ENCODE measurements at regions not wholly inside any gene's neighbourhood (a gene's known extent, or its start where the extent isn't known, plus 50 kb on each side); places are given as distances from the start of the nearest gene placed in this dataset.

DNA sequence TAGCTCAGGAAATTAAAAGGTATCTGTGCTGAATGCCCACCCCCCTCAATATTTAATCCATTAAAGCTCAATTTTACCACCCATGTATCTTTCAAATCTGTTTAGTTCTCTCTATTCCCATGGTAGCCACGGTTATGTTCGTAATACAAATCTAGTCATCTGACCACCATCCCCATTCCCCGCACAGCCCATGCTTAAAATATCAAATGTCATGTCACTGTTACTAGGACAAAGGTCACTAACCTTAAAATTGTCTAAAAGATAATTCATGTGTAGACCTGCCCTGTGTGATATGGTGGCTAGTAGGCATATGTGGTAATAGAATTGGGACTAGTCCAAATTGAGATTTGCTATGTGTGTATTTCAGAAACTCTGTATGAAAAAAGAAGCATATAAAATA lies 728.5 kb upstream of the B3GALT2 start:
- no peak for DNase-seq
- intact Hi-C loops (cut with DNase I), result no loop called here
- H3K36me3 ChIP-seq, result no peaks in the 10 kb centered on the region

DNA sequence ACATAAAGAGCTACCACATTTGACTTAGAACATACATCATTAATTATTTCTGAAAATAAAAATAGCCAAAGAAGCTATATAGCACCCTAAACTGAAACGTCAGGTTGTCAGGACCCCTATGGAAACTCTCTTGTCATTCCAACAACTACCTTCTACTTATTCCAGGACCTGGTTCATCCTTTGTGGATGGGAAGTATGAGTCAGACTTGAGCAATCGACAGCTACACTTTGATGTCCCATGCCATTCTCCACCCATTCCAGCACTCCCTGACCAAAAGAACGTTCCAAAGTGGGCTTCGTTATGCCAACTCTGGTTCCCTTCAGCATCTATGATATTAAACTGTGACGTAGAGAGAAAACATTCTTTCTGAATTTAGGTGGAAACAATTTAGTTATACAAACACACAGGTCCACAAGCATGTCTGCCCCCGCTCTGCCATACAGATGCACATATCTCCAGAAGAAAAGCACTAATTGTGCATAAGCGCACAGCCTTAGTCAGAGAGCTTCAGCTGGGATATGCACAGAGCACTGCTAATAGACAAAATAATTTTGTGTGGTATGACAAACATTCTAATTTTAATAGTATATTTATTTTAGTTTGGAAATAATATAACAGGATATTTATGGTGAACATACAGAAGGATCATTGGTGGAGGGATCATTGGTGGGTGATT lies 723.1 kb upstream of the B3GALT2 start:
- intact Hi-C loops (cut with DNase I), result no loop called here

More for the DNA sequence above, 728.5 kb upstream of the B3GALT2 start:
- Histone ChIP-seq H3K27ac (no peak overlapping the region), H3K27me3 (no peaks in the 10 kb centered on the region), H3K4me1 (no peaks in the 10 kb centered on the region), H3K9me3 (no peaks in the 10 kb centered on the region), H3K4me3 (replicated peaks in 1 of 3) (no peak overlapping the region)
- 92% methylated on average over 3 of the region's 3 CpGs for WGBS, 2 donors
- no peak for TF ChIP-seq POLR2A (IDR thresholded peaks at IDR 0.05)
- TF ChIP-seq, protein P1, sequence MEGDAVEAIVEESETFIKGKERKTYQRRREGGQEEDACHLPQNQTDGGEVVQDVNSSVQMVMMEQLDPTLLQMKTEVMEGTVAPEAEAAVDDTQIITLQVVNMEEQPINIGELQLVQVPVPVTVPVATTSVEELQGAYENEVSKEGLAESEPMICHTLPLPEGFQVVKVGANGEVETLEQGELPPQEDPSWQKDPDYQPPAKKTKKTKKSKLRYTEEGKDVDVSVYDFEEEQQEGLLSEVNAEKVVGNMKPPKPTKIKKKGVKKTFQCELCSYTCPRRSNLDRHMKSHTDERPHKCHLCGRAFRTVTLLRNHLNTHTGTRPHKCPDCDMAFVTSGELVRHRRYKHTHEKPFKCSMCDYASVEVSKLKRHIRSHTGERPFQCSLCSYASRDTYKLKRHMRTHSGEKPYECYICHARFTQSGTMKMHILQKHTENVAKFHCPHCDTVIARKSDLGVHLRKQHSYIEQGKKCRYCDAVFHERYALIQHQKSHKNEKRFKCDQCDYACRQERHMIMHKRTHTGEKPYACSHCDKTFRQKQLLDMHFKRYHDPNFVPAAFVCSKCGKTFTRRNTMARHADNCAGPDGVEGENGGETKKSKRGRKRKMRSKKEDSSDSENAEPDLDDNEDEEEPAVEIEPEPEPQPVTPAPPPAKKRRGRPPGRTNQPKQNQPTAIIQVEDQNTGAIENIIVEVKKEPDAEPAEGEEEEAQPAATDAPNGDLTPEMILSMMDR (IDR thresholded peaks at IDR 0.05), result no peak

DNA sequence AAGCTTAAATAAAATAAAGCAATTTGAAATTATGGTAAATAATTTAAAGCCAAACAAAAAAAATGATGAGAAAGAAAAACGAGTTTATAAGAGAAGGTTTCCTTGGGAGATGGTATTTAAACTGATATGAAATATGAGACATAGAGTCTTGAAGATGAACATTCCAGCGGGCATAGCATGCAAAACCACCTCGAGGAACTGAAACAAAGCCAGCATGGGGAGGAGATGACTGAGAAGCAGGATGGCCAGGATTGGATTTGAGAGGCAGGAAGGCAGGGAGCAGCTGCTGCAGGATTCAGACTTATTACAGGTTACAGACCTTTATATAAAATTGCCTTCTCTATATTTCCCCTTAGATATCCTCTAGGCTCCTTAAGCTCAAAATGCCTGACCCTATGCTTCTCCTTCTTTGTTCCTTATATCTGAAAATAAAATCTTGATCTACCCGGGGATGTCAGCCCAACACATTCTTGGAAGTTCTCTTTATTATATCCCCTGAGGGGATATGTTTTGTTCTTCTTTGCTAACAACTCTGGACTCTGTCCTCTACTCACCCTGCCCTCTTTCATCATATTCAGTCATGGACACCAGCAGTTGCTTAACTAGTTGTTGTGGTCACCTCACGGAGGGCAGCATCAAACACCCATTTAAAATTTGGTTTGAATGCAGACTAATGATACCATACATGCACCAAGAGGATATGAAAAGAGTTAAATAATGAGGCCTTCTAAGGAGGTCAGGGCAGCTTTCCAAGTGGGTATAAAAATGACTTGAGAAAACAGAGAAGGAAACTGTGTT lies 719.1 kb upstream of the B3GALT2 start:
- H3K27ac ChIP-seq, result no peak overlapping the region
- WGBS, 2 donors, result 76 to 80% methylated on average over 5 of the region's 5 CpGs
- TF ChIP-seq, protein P1 (IDR thresholded peaks at IDR 0.05), result no peak
- TF ChIP-seq POLR2A (IDR thresholded peaks at IDR 0.05), result no peak
- no peaks in the 10 kb centered on the region for H3K9me3 ChIP-seq
- intact Hi-C loops (cut with DNase I), result no loop called here
- DNase-seq, result no peak
- no peak overlapping the region for H3K4me3 ChIP-seq (replicated peaks in 1 of 3)
- H3K4me1 ChIP-seq, result no peaks in the 10 kb centered on the region
- no peaks in the 10 kb centered on the region for H3K27me3 ChIP-seq
- no peaks in the 10 kb centered on the region for H3K36me3 ChIP-seq

More for the DNA sequence above, 723.1 kb upstream of the B3GALT2 start:
- DNase-seq, result no peak
- H3K4me3 ChIP-seq (replicated peaks in 1 of 3), result no peak overlapping the region
- no peaks in the 10 kb centered on the region for H3K4me1 ChIP-seq
- WGBS, 2 donors, result 72 to 76% methylated on average over 7 of the region's 7 CpGs
- no peak for TF ChIP-seq POLR2A (IDR thresholded peaks at IDR 0.05)
- TF ChIP-seq, protein P1 (IDR thresholded peaks at IDR 0.05), result no peak
- H3K27ac ChIP-seq, result no peak overlapping the region
- no peaks in the 10 kb centered on the region for H3K9me3 ChIP-seq
- H3K27me3 ChIP-seq, result no peaks in the 10 kb centered on the region
- H3K36me3 ChIP-seq, result no peaks in the 10 kb centered on the region

DNA sequence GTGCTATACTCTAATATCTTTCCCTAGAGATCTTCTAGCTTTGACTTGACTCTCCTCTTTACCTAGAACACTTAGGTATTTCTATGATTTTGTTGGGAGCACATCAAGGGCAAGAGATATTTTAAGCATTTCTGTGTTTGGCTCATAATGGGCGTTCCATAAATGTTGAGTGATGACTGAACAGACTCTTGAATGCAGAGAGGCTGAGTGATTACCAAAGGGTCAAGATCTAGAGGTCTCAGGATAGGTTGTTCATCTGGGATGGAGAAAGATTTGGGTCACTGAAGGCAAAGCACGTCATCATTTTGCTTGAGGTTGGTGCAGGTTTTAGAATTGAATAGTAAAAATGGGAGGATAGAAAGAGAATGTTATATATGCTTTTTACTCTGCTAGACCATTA lies 705.4 kb upstream of the B3GALT2 start:
- WGBS, 2 donors, result 59 to 68% methylated on average over 2 of the region's 2 CpGs
- Histone ChIP-seq H3K27ac (no peak overlapping the region), H3K4me3 (replicated peaks in 1 of 3) (no peak overlapping the region), H3K4me1 (no peaks in the 10 kb centered on the region), H3K36me3 (no peaks in the 10 kb centered on the region), H3K9me3 (no peaks in the 10 kb centered on the region), H3K27me3 (no peaks in the 10 kb centered on the region)
- intact Hi-C loops (cut with DNase I), result no loop called here
- no peak for TF ChIP-seq POLR2A (IDR thresholded peaks at IDR 0.05)
- TF ChIP-seq, protein P1 (IDR thresholded peaks at IDR 0.05), result no peak
- DNase-seq, result no peak

DNA sequence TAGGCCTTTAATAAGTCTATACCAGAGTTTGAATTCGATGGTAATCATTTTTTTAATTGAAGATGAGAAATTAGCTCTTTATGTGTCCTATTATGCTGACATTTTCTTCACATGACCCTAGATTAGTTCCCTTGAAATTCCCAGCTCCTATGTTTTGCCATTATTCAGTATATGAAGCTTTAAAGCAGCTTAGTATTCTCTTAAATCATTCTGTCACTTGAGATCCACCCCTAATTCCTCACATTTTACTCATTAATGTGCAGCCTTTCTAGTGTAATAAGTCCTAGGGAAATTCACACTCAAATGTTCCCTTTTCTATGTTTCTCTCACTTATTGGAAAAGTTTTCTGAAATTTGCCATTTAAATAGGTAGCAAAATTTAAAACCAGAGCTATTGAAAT lies 704.5 kb upstream of the B3GALT2 start:
- no peak for DNase-seq
- Histone ChIP-seq H3K27ac (no peak overlapping the region), H3K4me1 (no peaks in the 10 kb centered on the region), H3K36me3 (no peaks in the 10 kb centered on the region), H3K9me3 (no peaks in the 10 kb centered on the region), H3K27me3 (no peaks in the 10 kb centered on the region), H3K4me3 (replicated peaks in 1 of 3) (no peak overlapping the region)
- intact Hi-C loops (cut with DNase I), result no loop called here
- TF ChIP-seq, protein P1 (IDR thresholded peaks at IDR 0.05), result no peak
- TF ChIP-seq POLR2A (IDR thresholded peaks at IDR 0.05), result no peak
- WGBS, 2 donors, result 63 to 73% methylated on average over 1 of the region's 1 CpG

Measured in thyroid gland (tissue), 4 donors.